DOHH2 (cell line): ENCODE measurements at regions not wholly inside any gene's neighbourhood (a gene's known extent, or its start where the extent isn't known, plus 50 kb on each side); places are given as distances from the start of the nearest gene placed in this dataset.

ENCODE experiments used
- EZH2phosphoT487 ChIP-seq: fragments of 200-600 bp; sonication (generic); IDR thresholded peaks from 2 replicates; pipeline ENCODE4 v1.6.1; 2017; ENCODE audit warnings: borderline replicate concordance, mild to moderate bottlenecking, antibody characterized with exemption, low read length, moderate library complexity, mixed read lengths
- TF ChIP-seq, protein P1 (sequence below): fragments of 200-600 bp; sonication (generic); IDR thresholded peaks from one replicate; pipeline ENCODE4 v1.5.1; 2014; ENCODE audit warnings: antibody characterized with exemption, mild to moderate bottlenecking, low read depth, low read length; ENCODE audit not compliant: poor library complexity, severe bottlenecking

DNA sequence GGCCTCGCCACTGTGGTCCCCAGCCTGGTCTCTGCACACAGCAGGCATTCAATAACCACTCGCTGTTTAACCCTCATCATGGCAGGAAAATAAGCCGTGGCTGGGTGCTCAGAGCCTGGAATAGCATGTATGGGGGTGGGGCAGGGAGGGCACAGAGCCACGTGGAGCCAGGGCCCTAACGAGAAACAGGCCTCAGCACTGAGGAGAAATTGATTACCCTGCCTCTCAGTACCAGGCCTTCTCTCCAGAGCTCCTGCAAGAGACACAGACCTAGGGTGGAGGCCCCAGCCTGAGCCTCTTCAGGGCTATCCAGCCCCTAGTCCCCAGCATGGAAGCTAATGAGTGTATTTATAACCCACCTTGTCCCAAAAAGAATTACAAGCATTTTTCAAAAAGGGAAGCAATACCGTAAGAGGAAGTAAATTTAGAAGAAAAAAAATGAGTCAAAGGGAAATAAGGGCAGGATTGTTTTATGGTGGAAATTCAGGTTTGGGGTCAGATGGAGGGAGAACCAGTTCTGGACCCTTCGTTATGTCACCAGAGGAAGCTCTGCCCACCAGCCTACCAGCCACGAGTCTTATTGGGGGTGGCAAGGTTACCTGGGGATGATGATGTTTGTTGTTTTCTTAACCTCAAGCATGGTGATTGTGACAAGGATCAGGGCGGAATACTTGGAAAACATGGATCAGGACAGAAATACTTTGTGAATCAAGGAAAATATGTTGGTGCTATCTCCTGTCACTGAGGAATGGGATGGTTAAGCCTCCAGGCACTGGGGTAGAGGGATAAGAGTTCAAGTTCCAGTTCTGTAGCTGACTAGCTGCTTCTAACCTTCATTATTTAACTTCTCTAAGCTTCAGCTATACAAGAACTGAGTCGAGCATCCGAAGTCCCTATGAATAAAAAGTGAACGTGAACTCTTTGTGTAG is 101.9 kb upstream of the RBPJ start:
- TF ChIP-seq, protein P1, sequence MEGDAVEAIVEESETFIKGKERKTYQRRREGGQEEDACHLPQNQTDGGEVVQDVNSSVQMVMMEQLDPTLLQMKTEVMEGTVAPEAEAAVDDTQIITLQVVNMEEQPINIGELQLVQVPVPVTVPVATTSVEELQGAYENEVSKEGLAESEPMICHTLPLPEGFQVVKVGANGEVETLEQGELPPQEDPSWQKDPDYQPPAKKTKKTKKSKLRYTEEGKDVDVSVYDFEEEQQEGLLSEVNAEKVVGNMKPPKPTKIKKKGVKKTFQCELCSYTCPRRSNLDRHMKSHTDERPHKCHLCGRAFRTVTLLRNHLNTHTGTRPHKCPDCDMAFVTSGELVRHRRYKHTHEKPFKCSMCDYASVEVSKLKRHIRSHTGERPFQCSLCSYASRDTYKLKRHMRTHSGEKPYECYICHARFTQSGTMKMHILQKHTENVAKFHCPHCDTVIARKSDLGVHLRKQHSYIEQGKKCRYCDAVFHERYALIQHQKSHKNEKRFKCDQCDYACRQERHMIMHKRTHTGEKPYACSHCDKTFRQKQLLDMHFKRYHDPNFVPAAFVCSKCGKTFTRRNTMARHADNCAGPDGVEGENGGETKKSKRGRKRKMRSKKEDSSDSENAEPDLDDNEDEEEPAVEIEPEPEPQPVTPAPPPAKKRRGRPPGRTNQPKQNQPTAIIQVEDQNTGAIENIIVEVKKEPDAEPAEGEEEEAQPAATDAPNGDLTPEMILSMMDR: no peak
- TF ChIP-seq EZH2phosphoT487: no peak
